ENCODE measurements at regions not wholly inside any gene's neighbourhood (a gene's known extent, or its start where the extent isn't known, plus 50 kb on each side); places are given as distances from the start of the nearest gene placed in this dataset.

DNA sequence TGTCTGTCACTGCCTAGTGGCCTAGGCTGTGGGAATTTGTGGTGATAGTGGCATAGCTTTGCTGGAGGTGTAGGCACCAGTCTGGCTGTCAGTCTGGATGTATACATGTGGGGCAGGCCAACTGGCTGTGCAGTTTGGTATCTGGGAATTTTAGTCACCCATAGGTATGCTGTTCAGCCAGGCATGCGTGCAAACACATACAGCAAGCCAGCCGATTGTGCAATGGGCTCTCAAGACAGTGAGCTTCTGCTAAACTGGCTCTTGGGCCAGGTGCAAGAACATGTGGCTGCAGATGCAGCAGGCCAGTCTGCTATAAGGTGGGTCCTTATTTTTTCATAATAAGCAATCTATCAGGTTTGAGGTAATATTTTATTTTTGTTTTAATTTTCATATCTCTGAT is 87.1 kb upstream of the PLSCR5 start:
- TF ChIP-seq, protein P1, sequence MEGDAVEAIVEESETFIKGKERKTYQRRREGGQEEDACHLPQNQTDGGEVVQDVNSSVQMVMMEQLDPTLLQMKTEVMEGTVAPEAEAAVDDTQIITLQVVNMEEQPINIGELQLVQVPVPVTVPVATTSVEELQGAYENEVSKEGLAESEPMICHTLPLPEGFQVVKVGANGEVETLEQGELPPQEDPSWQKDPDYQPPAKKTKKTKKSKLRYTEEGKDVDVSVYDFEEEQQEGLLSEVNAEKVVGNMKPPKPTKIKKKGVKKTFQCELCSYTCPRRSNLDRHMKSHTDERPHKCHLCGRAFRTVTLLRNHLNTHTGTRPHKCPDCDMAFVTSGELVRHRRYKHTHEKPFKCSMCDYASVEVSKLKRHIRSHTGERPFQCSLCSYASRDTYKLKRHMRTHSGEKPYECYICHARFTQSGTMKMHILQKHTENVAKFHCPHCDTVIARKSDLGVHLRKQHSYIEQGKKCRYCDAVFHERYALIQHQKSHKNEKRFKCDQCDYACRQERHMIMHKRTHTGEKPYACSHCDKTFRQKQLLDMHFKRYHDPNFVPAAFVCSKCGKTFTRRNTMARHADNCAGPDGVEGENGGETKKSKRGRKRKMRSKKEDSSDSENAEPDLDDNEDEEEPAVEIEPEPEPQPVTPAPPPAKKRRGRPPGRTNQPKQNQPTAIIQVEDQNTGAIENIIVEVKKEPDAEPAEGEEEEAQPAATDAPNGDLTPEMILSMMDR (conservative IDR thresholded peaks at IDR 0.05; ENCODE audit: low read length): no peak
- TF ChIP-seq EZH2phosphoT487 (IDR thresholded peaks at IDR 0.05; ENCODE audit: borderline replicate concordance, low read depth, low read length): no peak
- POLR2A ChIA-PET: no interaction called here

GRCh38 chr3:146685050-146685814 is 80.1 kb upstream of the PLSCR5 start:
- Histone ChIP-seq H3K4me3 (ENCODE audit: low read depth, low read length, poor library complexity, severe bottlenecking) (no peak overlapping the region), H3K4me2 (ENCODE audit: low read length) (no peak overlapping the region), H3K27ac (ENCODE audit: low read depth, low read length, poor library complexity, severe bottlenecking) (no peak overlapping the region), H3K79me2 (ENCODE audit: insufficient read depth, low read depth, low read length) (no peaks in the 10 kb centered on the region), H2AFZ (ENCODE audit: low read length) (no peak overlapping the region), H4K20me1 (ENCODE audit: insufficient read depth, low read length) (no peaks in the 10 kb centered on the region), H3K9me3 (ENCODE audit: low read length) (no peaks in the 10 kb centered on the region), H3K4me1 (ENCODE audit: insufficient read depth, low read length, poor library complexity, severe bottlenecking) (no peaks in the 10 kb centered on the region), H3K9me2 (ENCODE audit: insufficient read depth, low read length) (no peaks in the 10 kb centered on the region), H3K36me3 (ENCODE audit: insufficient read depth, low read length) (no peaks in the 10 kb centered on the region)
- ChIA-PET POLR2A (no interaction called here), CTCF (ENCODE audit: unreplicated experiment) (no interaction called here)
- DNase-seq (ENCODE audit: low spot score): no peak
- no TSS peak for BruUV-seq (replicated peaks)
- no peak for TF ChIP-seq EZH2phosphoT487 (IDR thresholded peaks at IDR 0.05; ENCODE audit: borderline replicate concordance, low read depth, low read length)
- TF ChIP-seq, protein P1 (conservative IDR thresholded peaks at IDR 0.05; ENCODE audit: low read length): no peak
- intact Hi-C loops (cut with micrococcal nuclease; ENCODE audit: unreplicated experiment): no loop called here

More for the DNA sequence above, 87.1 kb upstream of the PLSCR5 start:
- no TSS peak for BruUV-seq (replicated peaks)
- Histone ChIP-seq H3K4me3 (ENCODE audit: low read depth, low read length, poor library complexity, severe bottlenecking) (no peak overlapping the region), H3K9me2 (ENCODE audit: insufficient read depth, low read length) (no peaks in the 10 kb centered on the region), H3K4me1 (ENCODE audit: insufficient read depth, low read length, poor library complexity, severe bottlenecking) (no peaks in the 10 kb centered on the region), H3K27ac (ENCODE audit: low read depth, low read length, poor library complexity, severe bottlenecking) (no peak overlapping the region), H3K36me3 (ENCODE audit: insufficient read depth, low read length) (no peaks in the 10 kb centered on the region), H2AFZ (ENCODE audit: low read length) (no peak overlapping the region), H3K9me3 (ENCODE audit: low read length) (no peaks in the 10 kb centered on the region), H4K20me1 (ENCODE audit: insufficient read depth, low read length) (no peaks in the 10 kb centered on the region), H3K79me2 (ENCODE audit: insufficient read depth, low read depth, low read length) (no peaks in the 10 kb centered on the region), H3K4me2 (ENCODE audit: low read length) (no peak overlapping the region)
- CTCF ChIA-PET (ENCODE audit: unreplicated experiment): no interaction called here
- no peak for DNase-seq (ENCODE audit: low spot score)
- intact Hi-C loops (cut with micrococcal nuclease; ENCODE audit: unreplicated experiment): no loop called here

DNA sequence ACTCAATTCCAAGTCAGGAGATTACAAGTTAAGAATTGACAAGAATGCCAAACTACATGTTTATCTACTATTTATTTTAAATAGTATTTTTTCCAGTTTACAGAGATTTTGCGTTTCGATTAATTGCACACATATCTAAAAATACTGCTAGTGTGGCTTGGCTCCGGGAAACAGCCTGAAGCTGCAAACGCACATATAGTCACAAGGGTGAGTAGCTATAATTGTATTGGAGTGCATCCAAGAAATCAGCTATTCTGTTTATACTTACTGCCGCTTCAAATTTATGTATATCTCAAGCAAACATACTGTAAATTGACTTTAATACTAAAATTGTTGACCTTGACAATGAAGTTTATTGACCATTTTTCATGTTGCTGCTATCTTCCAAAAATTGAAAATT is 77.0 kb upstream of the PLSCR5 start:
- Histone ChIP-seq H4K20me1 (ENCODE audit: insufficient read depth, low read length) (no peaks in the 10 kb centered on the region), H3K79me2 (ENCODE audit: insufficient read depth, low read depth, low read length) (no peaks in the 10 kb centered on the region), H3K9me3 (ENCODE audit: low read length) (no peaks in the 10 kb centered on the region), H3K9me2 (ENCODE audit: insufficient read depth, low read length) (no peaks in the 10 kb centered on the region), H3K27ac (ENCODE audit: low read depth, low read length, poor library complexity, severe bottlenecking) (no peak overlapping the region), H3K4me1 (ENCODE audit: insufficient read depth, low read length, poor library complexity, severe bottlenecking) (no peaks in the 10 kb centered on the region), H2AFZ (ENCODE audit: low read length) (no peak overlapping the region), H3K4me2 (ENCODE audit: low read length) (no peak overlapping the region), H3K4me3 (ENCODE audit: low read depth, low read length, poor library complexity, severe bottlenecking) (no peak overlapping the region), H3K36me3 (ENCODE audit: insufficient read depth, low read length) (no peaks in the 10 kb centered on the region)
- CTCF ChIA-PET (ENCODE audit: unreplicated experiment): no interaction called here
- BruUV-seq (replicated peaks): no TSS peak
- POLR2A ChIA-PET: interaction anchor here (0.6 to 0.9 kb wide), 2 partner anchors 221 to 290 kb away, joined by 3 read pairs; no protein-coding TSS in a partner anchor
- TF ChIP-seq EZH2phosphoT487 (IDR thresholded peaks at IDR 0.05; ENCODE audit: borderline replicate concordance, low read depth, low read length): no peak
- TF ChIP-seq, protein P1 (conservative IDR thresholded peaks at IDR 0.05; ENCODE audit: low read length): no peak
- intact Hi-C loops (cut with micrococcal nuclease; ENCODE audit: unreplicated experiment): no loop called here
- DNase-seq (ENCODE audit: low spot score): no peak

All from OCI-LY7 (cell line).